NCI-H1105 treated with DMSO at 0.1 percent for 48 hours (cell line): ENCODE measurements at regions not wholly inside any gene's neighbourhood (a gene's known extent, or its start where the extent isn't known, plus 50 kb on each side); places are given as distances from the start of the nearest gene placed in this dataset.
"Not testable (repeated sequence)": the region's sequence is repeated elsewhere in the genome, so short reads cannot be mapped to it uniquely, and the experiment has no call there.

Source experiments
- DNase-seq: peaks from one replicate; lab custom pipeline; 2025; lab: John Stamatoyannopoulos, UW

- not testable (repeated sequence) for DNase-seq
Observed at GRCh38 chr6:114928731-114929130, 585.9 kb upstream of the HS3ST5 start.

DNA sequence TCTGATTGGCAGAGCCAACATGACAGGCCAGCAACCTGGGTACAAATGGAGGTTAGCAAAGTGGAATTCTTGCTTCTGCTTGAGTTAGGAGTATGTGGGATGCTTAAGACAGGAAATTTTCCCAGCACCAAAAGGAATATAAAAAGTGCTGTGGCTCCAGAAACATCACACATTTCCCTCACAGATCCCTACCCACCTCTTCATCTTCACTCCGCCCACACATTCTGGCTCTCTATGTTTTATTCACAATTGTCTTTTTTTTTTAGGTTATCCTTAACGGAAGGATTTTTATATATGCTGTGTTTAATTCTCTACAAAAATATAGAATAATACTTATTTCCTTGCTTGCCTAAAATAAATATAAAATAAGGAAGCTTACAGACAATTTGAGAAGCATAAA is 563.3 kb upstream of the HS3ST5 start:
- DNase-seq, result no peak

DNA sequence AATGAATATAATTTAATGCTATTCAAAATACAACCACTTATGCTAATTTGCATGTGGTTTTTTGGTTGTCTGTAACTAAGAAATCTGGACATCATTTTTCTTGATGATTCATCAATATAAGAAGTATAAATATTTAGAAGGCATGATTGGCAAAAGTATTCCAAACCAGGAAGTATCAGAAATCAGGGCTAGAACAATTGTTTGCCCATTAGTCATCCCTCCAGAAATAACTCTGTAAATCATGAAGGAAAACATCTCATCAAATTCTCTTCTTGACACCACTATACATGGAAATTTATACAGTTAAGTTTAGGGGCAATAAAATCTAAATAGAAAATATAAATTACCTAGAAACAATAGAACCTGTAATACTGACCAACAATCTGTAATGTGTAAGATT is 554.7 kb upstream of the HS3ST5 start:
- no peak for DNase-seq

GRCh38 chr6:114892211-114892610 is 549.4 kb upstream of the HS3ST5 start:
- no peak for DNase-seq

DNA sequence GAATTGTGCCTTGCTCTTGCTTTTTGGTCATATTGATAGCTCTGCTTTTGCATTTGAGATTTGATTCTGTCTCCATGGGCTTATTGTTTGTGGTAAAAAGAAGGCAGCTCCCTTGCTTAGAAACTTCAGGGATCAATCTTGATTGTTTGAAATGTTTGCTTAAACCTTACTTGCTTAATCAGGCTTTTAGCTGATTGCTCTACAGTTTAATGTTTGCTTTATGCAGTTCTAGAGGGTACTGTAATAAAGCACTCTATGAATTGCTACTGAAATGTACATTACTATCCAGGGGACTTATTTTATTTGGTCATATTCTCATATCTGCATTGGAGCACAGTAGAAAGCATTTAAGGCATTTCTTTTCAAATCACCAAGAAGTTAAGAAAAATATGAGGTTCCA is 545.4 kb upstream of the HS3ST5 start:
- DNase-seq, result no peak

- no peak for DNase-seq
Observed at GRCh38 chr6:114886670-114887436, 544.0 kb upstream of the HS3ST5 start.

- no peak for DNase-seq
Observed at GRCh38 chr6:114879693-114880092, 536.9 kb upstream of the HS3ST5 start.

GRCh38 chr6:114878091-114878490 is 535.3 kb upstream of the HS3ST5 start:
- DNase-seq, result no peak

- no peak for DNase-seq
Observed at GRCh38 chr6:114874410-114874809, 531.6 kb upstream of the HS3ST5 start.

GRCh38 chr6:114865506-114865905 is 522.7 kb upstream of the HS3ST5 start:
- not testable (repeated sequence) for DNase-seq

DNA sequence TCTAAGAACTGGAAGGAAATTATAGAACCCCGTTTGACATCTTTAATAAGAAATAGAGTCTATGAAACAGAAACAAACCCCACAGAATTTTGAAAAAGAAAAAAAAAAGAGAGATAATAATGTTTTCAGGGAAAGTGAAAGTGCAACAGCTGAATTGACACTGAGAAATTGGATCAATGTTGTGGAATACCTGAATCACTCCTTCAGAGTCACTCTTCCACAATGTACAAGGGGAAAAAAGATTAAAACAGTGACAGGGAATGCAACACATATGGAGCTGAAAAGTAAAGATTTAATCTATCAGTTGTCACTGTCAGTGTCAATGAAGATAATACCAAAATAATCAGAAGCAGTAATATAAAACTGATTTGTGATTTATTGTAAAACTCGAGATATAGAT is 520.8 kb upstream of the HS3ST5 start:
- DNase-seq, result no peak

DNA sequence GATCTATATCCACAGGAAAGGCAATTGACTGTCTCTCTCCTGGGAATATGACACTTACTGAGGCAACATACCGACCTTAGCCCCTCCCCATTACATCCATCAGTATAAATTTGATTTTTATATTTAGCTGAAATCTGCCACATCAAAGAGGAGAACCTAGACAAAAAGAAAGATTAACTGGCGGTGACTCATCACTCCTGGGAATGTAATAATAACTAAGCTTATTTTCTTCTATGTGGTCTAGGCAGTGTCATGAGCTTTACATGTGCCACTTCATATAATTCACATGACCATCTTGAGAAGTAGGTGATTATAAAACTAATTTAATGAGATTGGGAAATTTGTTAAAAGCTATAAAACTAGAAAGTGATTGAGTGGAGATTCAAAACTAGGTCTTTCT is 520.0 kb upstream of the HS3ST5 start:
- no peak for DNase-seq

- DNase-seq, result no peak
Observed at GRCh38 chr6:114862064-114862463, 519.2 kb upstream of the HS3ST5 start.

GRCh38 chr6:114844359-114844758 is 501.5 kb upstream of the HS3ST5 start:
- DNase-seq, result no peak

DNA sequence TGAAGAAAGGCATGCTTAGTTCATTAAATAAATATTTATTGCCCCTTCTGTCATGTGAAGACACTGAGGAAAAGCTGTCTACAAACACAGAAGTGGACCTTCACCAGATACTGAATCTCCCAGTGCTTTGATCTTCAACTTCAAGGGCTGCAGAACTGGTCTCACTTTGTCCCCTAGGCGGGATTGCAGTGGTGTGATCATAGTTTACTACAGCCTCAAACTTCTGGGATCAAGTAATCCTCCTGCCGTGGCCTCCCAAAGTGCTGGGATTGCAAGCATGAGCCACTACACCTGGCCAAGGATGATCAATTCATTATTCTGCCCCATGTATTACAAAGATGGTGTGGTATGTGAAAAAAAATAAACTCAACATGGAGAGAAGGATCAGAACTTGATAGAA is 496.2 kb upstream of the HS3ST5 start:
- no peak for DNase-seq

GRCh38 chr6:114833211-114833610 is 490.4 kb upstream of the HS3ST5 start:
- no peak for DNase-seq

- no peak for DNase-seq
Observed at GRCh38 chr6:114830515-114830914, 487.7 kb upstream of the HS3ST5 start.

DNA sequence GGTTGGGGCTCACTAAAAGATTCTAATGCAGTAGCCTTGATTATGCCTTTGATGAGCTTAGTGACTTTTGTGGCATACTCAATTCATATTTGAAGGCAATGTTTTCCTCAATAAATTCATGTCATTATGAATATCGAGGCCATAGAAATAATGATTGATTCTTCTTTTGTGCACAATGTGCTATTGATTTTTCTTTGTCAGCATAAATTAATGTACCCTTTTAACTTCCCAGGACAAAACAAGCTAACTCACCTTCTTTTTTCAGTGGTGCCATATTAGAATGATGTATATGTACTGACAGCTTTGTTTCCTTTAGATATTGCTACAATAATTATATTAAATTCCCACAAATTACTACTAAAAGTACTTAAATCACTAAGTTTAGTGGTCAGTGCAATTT is 484.3 kb upstream of the HS3ST5 start:
- no peak for DNase-seq

GRCh38 chr6:114824409-114824808 is 481.6 kb upstream of the HS3ST5 start:
- DNase-seq, result no peak

DNA sequence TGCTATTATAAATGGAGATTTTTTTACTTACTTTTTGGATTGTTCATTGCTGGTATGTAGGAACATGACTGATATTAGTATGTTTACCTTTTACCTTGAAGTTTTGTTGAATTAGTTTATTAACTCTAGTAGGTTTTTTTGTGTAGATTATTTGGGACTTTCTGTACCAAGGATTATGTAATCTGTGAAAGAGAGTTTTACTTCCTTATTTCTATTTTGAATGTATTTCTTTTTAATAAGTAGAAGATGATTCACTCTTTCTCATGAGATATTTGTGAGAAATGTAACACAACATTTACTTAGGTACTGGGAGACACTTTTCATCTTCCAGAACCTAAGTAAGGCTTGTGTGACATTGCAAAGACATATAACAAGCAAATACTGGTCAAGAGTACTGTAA is 473.9 kb upstream of the HS3ST5 start:
- DNase-seq, result no peak

DNA sequence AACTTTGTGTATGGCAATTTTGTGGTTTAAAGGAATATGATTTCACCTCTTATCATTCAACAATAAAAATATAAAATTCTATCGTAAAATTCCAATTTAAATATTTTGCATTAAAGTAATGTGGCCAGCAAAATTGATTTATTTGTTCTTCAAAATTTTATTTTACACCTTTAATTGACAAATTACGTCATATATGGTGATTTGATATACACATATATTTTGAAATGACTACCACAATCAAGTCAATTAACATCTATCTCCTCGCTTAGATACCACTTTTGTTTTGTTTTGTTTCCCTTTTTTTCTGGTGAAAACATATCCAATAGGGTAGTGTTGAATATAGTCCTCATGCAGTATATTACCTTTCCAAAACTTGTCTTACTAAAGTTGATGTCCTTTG is 467.6 kb upstream of the HS3ST5 start:
- DNase-seq, result no peak

DNA sequence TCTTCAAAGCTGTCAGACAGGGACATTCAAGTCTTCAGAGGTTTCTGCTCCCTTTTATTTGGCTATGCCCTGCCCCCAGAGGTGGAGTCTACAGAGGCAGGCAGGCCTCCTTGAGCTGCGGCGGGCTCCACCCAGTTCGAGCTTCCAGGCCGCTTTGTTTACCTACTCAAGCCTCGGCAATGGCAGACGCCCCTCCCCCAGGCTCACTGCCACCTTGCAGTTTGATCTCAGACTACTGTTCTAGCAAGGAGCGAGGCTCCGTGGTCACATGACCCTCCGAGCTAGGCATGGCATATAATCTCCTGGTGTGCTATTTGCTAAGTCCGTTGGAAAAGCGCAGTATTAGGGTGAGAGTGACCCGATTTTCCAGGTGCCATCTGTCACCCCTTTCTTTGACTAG is 462.6 kb upstream of the HS3ST5 start:
- DNase-seq, result not testable (repeated sequence)

DNA sequence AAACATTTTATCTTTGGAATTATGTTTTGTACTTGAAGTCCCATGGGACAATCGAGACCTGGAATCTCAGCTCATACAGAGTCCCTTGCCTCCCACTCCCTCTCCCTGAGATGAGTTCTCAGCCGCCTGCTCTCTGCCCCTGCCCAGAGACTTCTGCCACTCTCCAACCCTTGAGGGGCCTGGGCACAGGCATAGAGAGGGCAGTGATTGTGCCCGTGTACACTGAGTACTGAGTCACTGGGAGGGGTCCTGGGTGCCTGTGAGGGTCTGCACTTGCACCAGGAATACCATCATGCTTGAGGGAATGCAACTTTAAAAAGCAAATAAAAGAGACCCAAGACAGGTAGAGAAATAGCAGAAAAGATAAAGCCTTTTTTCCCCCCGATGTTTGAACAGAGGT is 453.8 kb upstream of the HS3ST5 start:
- no peak for DNase-seq

GRCh38 chr6:114793428-114793827 is 450.6 kb upstream of the HS3ST5 start:
- no peak for DNase-seq
